GM10266 (cell line): ENCODE measurements at regions not wholly inside any gene's neighbourhood (a gene's known extent, or its start where the extent isn't known, plus 50 kb on each side); places are given as distances from the start of the nearest gene placed in this dataset.

Source experiments
- DNase-seq: peaks from one replicate; pipeline ENCODE4 v3.0.0; 2012; ENCODE audit errors: extremely low spot score
- TF ChIP-seq, protein P1 (sequence below): IDR thresholded peaks from 2 replicates; pipeline ENCODE4 v1.5.1; 2012; ENCODE audit warnings: mild to moderate bottlenecking, low read depth; ENCODE audit not compliant: control insufficient read depth, insufficient read depth; ENCODE audit errors: missing control alignments

GRCh38 chr3:110550511-110550910 is 521.1 kb upstream of the NECTIN3 start:
- DNase-seq, result no peak
- TF ChIP-seq, protein P1, sequence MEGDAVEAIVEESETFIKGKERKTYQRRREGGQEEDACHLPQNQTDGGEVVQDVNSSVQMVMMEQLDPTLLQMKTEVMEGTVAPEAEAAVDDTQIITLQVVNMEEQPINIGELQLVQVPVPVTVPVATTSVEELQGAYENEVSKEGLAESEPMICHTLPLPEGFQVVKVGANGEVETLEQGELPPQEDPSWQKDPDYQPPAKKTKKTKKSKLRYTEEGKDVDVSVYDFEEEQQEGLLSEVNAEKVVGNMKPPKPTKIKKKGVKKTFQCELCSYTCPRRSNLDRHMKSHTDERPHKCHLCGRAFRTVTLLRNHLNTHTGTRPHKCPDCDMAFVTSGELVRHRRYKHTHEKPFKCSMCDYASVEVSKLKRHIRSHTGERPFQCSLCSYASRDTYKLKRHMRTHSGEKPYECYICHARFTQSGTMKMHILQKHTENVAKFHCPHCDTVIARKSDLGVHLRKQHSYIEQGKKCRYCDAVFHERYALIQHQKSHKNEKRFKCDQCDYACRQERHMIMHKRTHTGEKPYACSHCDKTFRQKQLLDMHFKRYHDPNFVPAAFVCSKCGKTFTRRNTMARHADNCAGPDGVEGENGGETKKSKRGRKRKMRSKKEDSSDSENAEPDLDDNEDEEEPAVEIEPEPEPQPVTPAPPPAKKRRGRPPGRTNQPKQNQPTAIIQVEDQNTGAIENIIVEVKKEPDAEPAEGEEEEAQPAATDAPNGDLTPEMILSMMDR, result no peak

DNA sequence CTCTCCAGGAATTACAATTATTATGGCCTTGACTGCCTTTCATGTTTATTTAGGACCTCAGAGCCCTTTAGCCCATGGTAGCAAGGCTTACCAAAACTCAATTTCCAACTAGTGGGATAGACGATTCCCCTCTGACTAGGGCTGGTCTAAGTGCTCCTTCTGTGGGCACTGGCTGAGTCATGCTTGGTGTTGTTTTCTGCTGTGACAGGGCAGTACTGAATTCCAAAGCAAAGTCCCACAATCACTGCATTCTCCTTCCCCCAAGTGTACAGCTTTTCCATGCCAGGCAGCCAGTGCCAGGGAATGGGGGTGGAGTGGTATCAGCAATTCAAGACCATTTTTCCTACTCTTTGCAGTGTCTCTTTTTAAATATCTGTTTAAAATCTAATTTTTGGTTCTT is 509.0 kb upstream of the NECTIN3 start:
- DNase-seq, result no peak
- TF ChIP-seq, protein P1, result no peak

GRCh38 chr3:110564674-110565073 is 506.9 kb upstream of the NECTIN3 start:
- TF ChIP-seq, protein P1, result no peak
- no peak for DNase-seq

GRCh38 chr3:110567029-110567428 is 504.6 kb upstream of the NECTIN3 start:
- DNase-seq, result no peak
- TF ChIP-seq, protein P1, result no peak

GRCh38 chr3:110568246-110568645 is 503.4 kb upstream of the NECTIN3 start:
- no peak for DNase-seq
- TF ChIP-seq, protein P1, result no peak

GRCh38 chr3:110569073-110569472 is 502.5 kb upstream of the NECTIN3 start:
- TF ChIP-seq, protein P1, result no peak
- no peak for DNase-seq

- no peak for DNase-seq
- TF ChIP-seq, protein P1, result no peak
Observed at GRCh38 chr3:110575702-110576101, 495.9 kb upstream of the NECTIN3 start.
